ENCODE measurements at regions not wholly inside any gene's neighbourhood (a gene's known extent, or its start where the extent isn't known, plus 50 kb on each side); places are given as distances from the start of the nearest gene placed in this dataset.

DNA sequence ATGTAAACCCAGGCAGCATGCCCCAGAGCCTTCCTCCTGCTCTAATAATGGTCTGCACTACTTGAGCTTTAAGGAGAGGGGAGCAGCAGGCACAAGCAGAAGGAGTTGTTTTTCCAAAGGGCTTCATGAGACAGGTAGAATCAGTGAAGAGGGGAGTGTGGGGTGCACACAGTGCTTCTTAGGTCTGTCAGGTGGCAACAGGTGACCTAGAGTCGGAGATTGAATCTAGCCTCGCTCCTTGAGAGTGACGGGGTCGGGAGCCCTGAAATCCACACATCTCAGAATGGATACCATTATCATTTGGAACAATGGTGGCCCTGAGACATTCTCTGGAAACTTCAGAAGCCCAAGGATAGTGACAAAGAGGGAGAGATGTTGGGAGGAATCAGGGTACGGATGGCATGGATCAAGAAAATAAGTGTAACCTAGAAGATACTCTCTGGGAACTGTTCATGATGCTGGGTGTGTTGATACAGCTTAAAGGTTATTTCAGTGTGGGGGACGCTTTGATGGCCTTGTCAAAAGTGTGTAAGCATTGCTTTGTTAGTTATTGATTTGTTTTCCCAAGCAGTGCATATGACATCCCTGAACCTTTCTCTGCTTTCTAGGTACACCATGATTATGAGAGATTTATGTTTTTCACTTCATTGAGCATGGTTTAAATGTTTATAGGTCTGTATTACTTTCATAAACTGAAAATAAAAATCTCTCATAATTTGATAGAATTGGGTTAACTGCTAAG, 77.8 kb upstream of the L3MBTL3 start:
- Mint-ChIP-seq H3K4me3 (no peak overlapping the region), H3K27ac (no peak overlapping the region), H3K36me3 (ENCODE audit: low read depth) (no peaks in the 10 kb centered on the region), H3K9me3 (ENCODE audit: low read depth) (no peaks in the 10 kb centered on the region), H3K27me3 (peaks cover 11% of the 10 kb centered on the region), H3K4me1 (no peaks in the 10 kb centered on the region)
- no peak for DNase-seq
- intact Hi-C loops (cut with DNase I, micrococcal nuclease): loop anchor here in 1 of 2 experiments (5.0 kb wide), 1 partner anchor 82 kb away; no protein-coding TSS in a partner anchor
- no peak for ATAC-seq
- ChIA-PET POLR2A (no interaction called here), CTCF (interaction anchor here (3.2 kb wide), 1 partner anchor 342 kb away, joined by 13 read pairs; no protein-coding TSS in a partner anchor)

- H3K9me3 Mint-ChIP-seq (ENCODE audit: low read depth): no peaks in the 10 kb centered on the region
- DNase-seq (no peak), ATAC-seq (no peak)
- no peaks in the 10 kb centered on the region for H3K4me1 Mint-ChIP-seq
- H3K27me3 Mint-ChIP-seq: peaks cover 11% of the 10 kb centered on the region
- H3K4me3 Mint-ChIP-seq: no peak overlapping the region
- no peaks in the 10 kb centered on the region for H3K36me3 Mint-ChIP-seq (ENCODE audit: low read depth)
- intact Hi-C loops (cut with DNase I, micrococcal nuclease): loop anchor here in 1 of 2 experiments (5.0 kb wide), 2 partner anchors 341 to 441 kb away; no protein-coding TSS in a partner anchor
- ChIA-PET CTCF (interaction anchor here (0.7 to 3.2 kb wide), 8 partner anchors 10 to 435 kb away, joined by 3 to 13 read pairs (median 3); no protein-coding TSS in a partner anchor), POLR2A (no interaction called here)
- no peak overlapping the region for H3K27ac Mint-ChIP-seq
Measured at GRCh38 chr6:129938249-129939020, 77.3 kb upstream of the TMEM244 start.

GRCh38 chr6:129936329-129937165, 75.4 kb upstream of the TMEM244 start:
- H3K4me3 Mint-ChIP-seq: no peak overlapping the region
- intact Hi-C loops (cut with DNase I, micrococcal nuclease): loop anchor here (1.0 to 5.0 kb wide), 6 partner anchors 43 to 439 kb away; no protein-coding TSS in a partner anchor
- peaks cover 9% of the 10 kb centered on the region for H3K27me3 Mint-ChIP-seq
- no peaks in the 10 kb centered on the region for H3K9me3 Mint-ChIP-seq (ENCODE audit: low read depth)
- no peaks in the 10 kb centered on the region for H3K36me3 Mint-ChIP-seq (ENCODE audit: low read depth)
- H3K27ac Mint-ChIP-seq: no peak overlapping the region
- no peak for ATAC-seq
- ChIA-PET CTCF (interaction anchor here (0.9 to 1.0 kb wide), 4 partner anchors 12 to 67 kb away, joined by 3 to 4 read pairs (median 3); no protein-coding TSS in a partner anchor), POLR2A (no interaction called here)
- DNase-seq: peak; percentile 59
- H3K4me1 Mint-ChIP-seq: no peaks in the 10 kb centered on the region

DNA sequence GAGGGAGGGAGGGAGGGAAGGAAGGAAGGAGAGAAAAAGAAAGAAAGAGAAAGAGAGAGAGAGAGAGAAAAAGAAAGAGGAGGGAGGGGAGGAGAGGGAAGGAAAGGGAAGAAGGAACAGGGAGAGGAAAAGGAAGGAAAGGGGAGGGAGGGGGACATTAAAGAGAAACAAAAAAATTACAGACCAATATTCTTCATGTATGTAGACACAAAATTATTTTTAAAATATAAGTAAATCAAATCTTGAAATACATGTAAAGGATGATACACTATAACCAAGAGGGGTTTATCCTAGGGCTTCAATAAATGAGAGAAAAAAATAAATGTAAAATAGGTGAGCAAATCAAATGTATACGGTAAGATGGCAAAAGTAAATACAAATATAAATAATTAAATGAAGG, 71.2 kb upstream of the TMEM244 start:
- no peaks in the 10 kb centered on the region for H3K4me1 Mint-ChIP-seq
- H3K9me3 Mint-ChIP-seq (ENCODE audit: low read depth): no peaks in the 10 kb centered on the region
- CTCF ChIA-PET: interaction anchor here (0.8 to 1.1 kb wide), 3 partner anchors 165 to 334 kb away, joined by 3 to 4 read pairs (median 3); no protein-coding TSS in a partner anchor
- H3K27me3 Mint-ChIP-seq: no peaks in the 10 kb centered on the region
- DNase-seq (no peak), ATAC-seq (no peak)
- H3K36me3 Mint-ChIP-seq (ENCODE audit: low read depth): no peaks in the 10 kb centered on the region
- intact Hi-C loops (cut with DNase I, micrococcal nuclease): no loop called here
- no peak overlapping the region for H3K27ac Mint-ChIP-seq
- no peak overlapping the region for H3K4me3 Mint-ChIP-seq
- POLR2A ChIA-PET: no interaction called here

- Mint-ChIP-seq H3K9me3 (ENCODE audit: low read depth) (no peaks in the 10 kb centered on the region), H3K4me1 (no peaks in the 10 kb centered on the region), H3K27ac (no peak overlapping the region), H3K4me3 (no peak overlapping the region), H3K27me3 (no peaks in the 10 kb centered on the region), H3K36me3 (ENCODE audit: low read depth) (no peaks in the 10 kb centered on the region)
- POLR2A ChIA-PET: no interaction called here
- ATAC-seq: peak; percentile 33
- intact Hi-C loops (cut with DNase I, micrococcal nuclease): no loop called here
- no peak for DNase-seq
- CTCF ChIA-PET: interaction anchor here (0.9 to 1.2 kb wide), 2 partner anchors 9 to 15 kb away, joined by 3 to 4 read pairs; no protein-coding TSS in a partner anchor
Measured at GRCh38 chr6:129929433-129929832, 68.3 kb upstream of the TMEM244 start.

DNA sequence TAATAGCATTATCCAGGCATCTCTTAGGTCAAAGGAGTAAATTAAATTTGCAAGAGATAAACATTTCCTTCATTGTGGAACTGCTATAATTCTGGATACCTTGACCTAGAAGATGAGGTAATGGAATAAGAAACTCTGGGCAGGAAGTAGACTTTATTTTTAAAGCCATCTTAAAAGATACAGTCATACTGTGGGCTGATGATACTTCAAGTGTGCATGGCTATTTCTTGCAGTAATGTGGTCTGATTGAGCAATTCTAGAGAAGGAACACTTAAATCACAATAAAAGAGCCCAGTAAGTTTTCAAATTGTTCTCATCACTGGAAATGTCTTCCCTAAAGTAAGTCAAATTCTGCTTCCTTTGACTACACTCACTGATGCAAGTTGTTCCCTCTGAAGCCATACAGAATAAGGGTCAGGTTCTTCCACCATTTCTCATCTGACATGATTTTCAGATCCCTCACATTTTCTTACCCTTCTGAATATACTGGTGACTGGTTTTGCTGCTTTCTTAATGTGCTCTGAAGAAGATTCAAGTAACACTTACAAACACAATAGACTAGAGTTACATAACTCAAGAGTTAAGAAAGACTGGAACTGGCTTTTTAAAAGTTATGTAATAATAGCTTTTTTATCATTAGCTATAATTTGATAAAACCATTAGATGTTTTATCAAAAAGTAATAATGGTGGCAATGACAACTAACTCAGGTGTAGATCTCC, 62.6 kb upstream of the TMEM244 start:
- no peak overlapping the region for H3K4me3 Mint-ChIP-seq
- no peaks in the 10 kb centered on the region for H3K27me3 Mint-ChIP-seq
- ATAC-seq (no peak), DNase-seq (no peak)
- H3K36me3 Mint-ChIP-seq (ENCODE audit: low read depth): no peaks in the 10 kb centered on the region
- no peaks in the 10 kb centered on the region for H3K9me3 Mint-ChIP-seq (ENCODE audit: low read depth)
- ChIA-PET POLR2A (no interaction called here), CTCF (interaction anchor here (1.3 kb wide), 1 partner anchor 9 kb away, joined by 3 read pairs; no protein-coding TSS in a partner anchor)
- intact Hi-C loops (cut with DNase I, micrococcal nuclease): no loop called here
- no peak overlapping the region for H3K27ac Mint-ChIP-seq
- no peaks in the 10 kb centered on the region for H3K4me1 Mint-ChIP-seq

DNA sequence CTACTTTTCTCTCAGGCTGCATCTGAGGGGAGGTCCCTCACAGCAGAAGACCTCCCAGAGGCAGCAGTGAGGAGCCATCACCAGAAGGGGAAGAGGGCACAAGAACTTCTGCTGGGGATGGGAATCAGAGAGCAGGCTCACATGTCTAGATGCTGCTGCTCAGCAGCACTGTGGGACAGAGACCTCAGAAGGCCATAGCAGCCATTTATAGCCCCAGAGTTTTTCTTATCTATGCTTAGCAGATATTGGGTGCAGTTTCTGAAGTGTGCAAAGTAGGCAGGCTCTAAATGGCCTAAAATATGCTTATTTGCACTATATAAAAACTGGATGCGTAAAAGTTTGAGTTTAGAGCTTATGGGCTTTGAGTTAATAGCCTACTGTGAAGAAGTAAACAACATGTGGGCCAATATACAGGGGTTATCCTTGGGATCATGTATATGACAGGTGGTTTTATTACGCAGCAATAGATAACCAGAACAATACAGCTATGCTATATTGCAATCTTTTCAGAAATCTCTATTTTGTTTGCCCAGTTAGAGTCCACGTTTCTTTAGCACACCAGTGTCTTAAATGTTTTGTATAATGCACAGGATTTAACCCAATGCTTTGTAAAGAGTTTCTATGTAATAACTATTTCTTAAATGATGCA, 60.2 kb upstream of the TMEM244 start:
- no peak overlapping the region for H3K27ac Mint-ChIP-seq
- ChIA-PET CTCF (no interaction called here), POLR2A (no interaction called here)
- H3K27me3 Mint-ChIP-seq: no peaks in the 10 kb centered on the region
- no peaks in the 10 kb centered on the region for H3K36me3 Mint-ChIP-seq (ENCODE audit: low read depth)
- H3K9me3 Mint-ChIP-seq (ENCODE audit: low read depth): no peaks in the 10 kb centered on the region
- no peak overlapping the region for H3K4me3 Mint-ChIP-seq
- intact Hi-C loops (cut with DNase I, micrococcal nuclease): no loop called here
- no peaks in the 10 kb centered on the region for H3K4me1 Mint-ChIP-seq
- no peak for DNase-seq
- no peak for ATAC-seq

- no peaks in the 10 kb centered on the region for H3K4me1 Mint-ChIP-seq
- H3K27me3 Mint-ChIP-seq: no peaks in the 10 kb centered on the region
- H3K36me3 Mint-ChIP-seq (ENCODE audit: low read depth): no peaks in the 10 kb centered on the region
- ChIA-PET CTCF (interaction anchor here (0.6 to 1.2 kb wide), 2 partner anchors 74 to 322 kb away, joined by 3 read pairs; no protein-coding TSS in a partner anchor), POLR2A (no interaction called here)
- H3K27ac Mint-ChIP-seq: no peak overlapping the region
- H3K4me3 Mint-ChIP-seq: no peak overlapping the region
- DNase-seq: no peak
- intact Hi-C loops (cut with DNase I, micrococcal nuclease): no loop called here
- no peaks in the 10 kb centered on the region for H3K9me3 Mint-ChIP-seq (ENCODE audit: low read depth)
- ATAC-seq: no peak
Measured at GRCh38 chr6:129920103-129920798, 59.1 kb upstream of the TMEM244 start.

DNA sequence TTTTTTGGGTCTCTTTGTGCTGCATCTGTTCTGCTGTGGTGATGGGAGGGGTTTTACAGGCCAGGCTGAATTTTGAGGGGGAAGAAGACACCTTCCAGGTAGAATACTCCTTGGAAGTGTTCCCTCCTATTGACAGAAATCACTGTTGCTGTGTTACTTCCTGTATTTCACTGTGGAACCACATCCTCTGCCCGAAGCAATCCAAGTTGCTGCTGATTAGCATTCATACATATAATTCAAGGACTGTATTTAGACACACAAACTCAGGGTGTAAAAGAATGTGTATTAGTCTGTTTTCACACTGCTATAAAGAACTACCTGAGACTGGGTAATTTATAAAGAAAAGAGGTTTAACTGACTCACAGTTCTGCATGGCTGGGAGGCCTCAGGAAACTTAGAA, 50.6 kb upstream of the TMEM244 start:
- H3K9me3 Mint-ChIP-seq (ENCODE audit: low read depth): no peaks in the 10 kb centered on the region
- DNase-seq (no peak), ATAC-seq (no peak)
- ChIA-PET POLR2A (no interaction called here), CTCF (no interaction called here)
- H3K36me3 Mint-ChIP-seq (ENCODE audit: low read depth): no peaks in the 10 kb centered on the region
- H3K4me3 Mint-ChIP-seq: no peak overlapping the region
- intact Hi-C loops (cut with DNase I, micrococcal nuclease): no loop called here
- H3K27ac Mint-ChIP-seq: no peak overlapping the region
- no peaks in the 10 kb centered on the region for H3K27me3 Mint-ChIP-seq
- peaks cover 4% of the 10 kb centered on the region for H3K4me1 Mint-ChIP-seq
